ENCODE measurements at regions not wholly inside any gene's neighbourhood (a gene's known extent, or its start where the extent isn't known, plus 50 kb on each side); places are given as distances from the start of the nearest gene placed in this dataset.
A peak's percentile ranks its signal among the peaks of the same experiment; 100 is the strongest.

GRCh38 chr12:105812366-105812765 lies 326.4 kb downstream of the NUAK1 start:
- intact Hi-C loops (cut with DNase I): no loop called here
- Histone ChIP-seq H3K36me3 (no peaks in the 10 kb centered on the region), H3K4me1 (no peaks in the 10 kb centered on the region), H3K9me3 (no peaks in the 10 kb centered on the region), H3K27me3 (no peaks in the 10 kb centered on the region), H3K27ac (no peak overlapping the region), H3K4me3 (no peak overlapping the region)
- TF ChIP-seq POLR2A (IDR thresholded peaks at IDR 0.05): no peak
- TF ChIP-seq CTCF (IDR thresholded peaks at IDR 0.05): no peak
- no peak for TF ChIP-seq POLR2AphosphoS5 (IDR thresholded peaks at IDR 0.05; ENCODE audit: insufficient read depth in 1 of 2, low read depth in 1 of 2)
- no peak for DNase-seq (ENCODE audit: extremely low spot score in 2 of 2)

- Histone ChIP-seq H3K4me3 (no peak overlapping the region), H3K36me3 (no peaks in the 10 kb centered on the region), H3K27ac (no peak overlapping the region), H3K9me3 (no peaks in the 10 kb centered on the region), H3K27me3 (no peaks in the 10 kb centered on the region), H3K4me1 (no peaks in the 10 kb centered on the region)
- TF ChIP-seq CTCF (IDR thresholded peaks at IDR 0.05) (no peak), POLR2AphosphoS5 (IDR thresholded peaks at IDR 0.05; ENCODE audit: insufficient read depth in 1 of 2, low read depth in 1 of 2) (no peak), POLR2A (IDR thresholded peaks at IDR 0.05) (no peak)
- DNase-seq (ENCODE audit: extremely low spot score in 2 of 2): no peak
- intact Hi-C loops (cut with DNase I): no loop called here
Measured at GRCh38 chr12:105813201-105813600, 325.6 kb downstream of the NUAK1 start.

DNA sequence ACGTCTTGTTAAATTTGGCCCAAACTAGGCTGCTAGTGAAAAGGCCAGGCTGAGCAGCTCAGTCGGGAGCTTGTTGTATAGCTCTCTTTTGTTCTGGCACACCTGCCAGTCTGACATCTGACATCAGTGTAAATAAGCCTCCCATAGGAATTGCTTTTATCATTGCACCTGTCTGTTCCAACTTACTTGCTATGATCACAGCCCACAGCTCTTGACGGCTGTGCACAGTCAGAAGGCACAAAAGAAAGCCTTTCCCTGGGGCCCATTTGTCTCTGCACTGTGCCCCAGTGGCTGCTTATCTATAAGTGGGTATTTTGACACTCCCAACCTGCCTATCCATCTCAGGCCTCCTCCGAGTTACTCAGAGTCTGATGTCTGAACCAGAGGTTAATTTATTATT lies 324.5 kb downstream of the NUAK1 start:
- Histone ChIP-seq H3K4me1 (peaks cover 7% of the 10 kb centered on the region), H3K27me3 (no peaks in the 10 kb centered on the region), H3K36me3 (no peaks in the 10 kb centered on the region), H3K9me3 (no peaks in the 10 kb centered on the region), H3K4me3 (no peak overlapping the region), H3K27ac (no peak overlapping the region)
- TF ChIP-seq CTCF (IDR thresholded peaks at IDR 0.05): no peak
- no peak for DNase-seq (ENCODE audit: extremely low spot score in 2 of 2)
- intact Hi-C loops (cut with DNase I): no loop called here

GRCh38 chr12:105819549-105819948 lies 319.2 kb downstream of the NUAK1 start:
- Histone ChIP-seq H3K4me1 (peaks cover 38% of the 10 kb centered on the region), H3K4me3 (no peak overlapping the region), H3K9me3 (no peaks in the 10 kb centered on the region), H3K27me3 (no peaks in the 10 kb centered on the region), H3K27ac (no peak overlapping the region), H3K36me3 (no peaks in the 10 kb centered on the region)
- TF ChIP-seq POLR2AphosphoS5 (IDR thresholded peaks at IDR 0.05; ENCODE audit: insufficient read depth in 1 of 2, low read depth in 1 of 2): no peak
- TF ChIP-seq POLR2A (IDR thresholded peaks at IDR 0.05): no peak
- no peak for TF ChIP-seq CTCF (IDR thresholded peaks at IDR 0.05)
- no peak for DNase-seq (ENCODE audit: extremely low spot score in 2 of 2)
- intact Hi-C loops (cut with DNase I): no loop called here

DNA sequence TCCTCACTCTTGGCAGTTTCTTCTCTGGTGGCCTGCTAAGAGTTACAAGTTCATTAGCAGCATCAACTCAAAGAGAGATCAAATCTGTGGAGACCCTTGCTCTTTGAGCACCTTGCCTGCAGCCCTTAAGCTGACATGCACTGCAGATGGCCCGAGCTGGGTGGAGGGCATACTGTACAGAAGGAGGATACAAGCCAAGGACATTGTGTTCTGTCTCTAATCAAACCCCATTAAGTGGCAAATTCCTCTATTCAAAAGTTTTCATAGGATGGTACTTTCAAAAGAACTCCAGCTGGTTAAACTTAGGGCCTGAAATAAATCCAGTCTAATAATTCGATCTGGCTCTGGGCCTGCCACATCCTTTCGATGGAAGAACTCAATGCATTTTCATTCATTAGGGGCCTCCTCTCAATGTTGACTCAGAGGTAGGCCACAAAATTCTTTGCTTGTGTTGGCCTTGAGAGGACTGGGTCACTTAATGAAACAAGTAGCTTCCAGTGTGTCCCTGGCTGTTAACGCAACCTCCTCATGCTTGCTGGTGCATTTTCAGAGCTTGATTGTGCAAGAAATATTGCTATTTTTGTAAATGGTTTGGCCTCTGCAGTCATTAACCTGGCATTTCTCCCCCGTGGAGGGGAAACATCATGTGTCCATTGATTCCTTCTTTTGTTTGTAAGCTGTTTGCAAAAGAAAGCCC lies 318.2 kb downstream of the NUAK1 start:
- Histone ChIP-seq H3K27ac (peak overlapping the region; percentile 62), H3K4me3 (no peak overlapping the region), H3K9me3 (no peaks in the 10 kb centered on the region), H3K27me3 (no peaks in the 10 kb centered on the region), H3K36me3 (no peaks in the 10 kb centered on the region), H3K4me1 (peaks cover 38% of the 10 kb centered on the region)
- TF ChIP-seq CTCF (IDR thresholded peaks at IDR 0.05) (no peak), POLR2A (IDR thresholded peaks at IDR 0.05) (no peak), POLR2AphosphoS5 (IDR thresholded peaks at IDR 0.05; ENCODE audit: insufficient read depth in 1 of 2, low read depth in 1 of 2) (peak; percentile 22 to 81)
- no peak for DNase-seq (ENCODE audit: extremely low spot score in 2 of 2)
- intact Hi-C loops (cut with DNase I): no loop called here
